ENCODE measurements at regions not wholly inside any gene's neighbourhood (a gene's known extent, or its start where the extent isn't known, plus 50 kb on each side); places are given as distances from the start of the nearest gene placed in this dataset.

DNA sequence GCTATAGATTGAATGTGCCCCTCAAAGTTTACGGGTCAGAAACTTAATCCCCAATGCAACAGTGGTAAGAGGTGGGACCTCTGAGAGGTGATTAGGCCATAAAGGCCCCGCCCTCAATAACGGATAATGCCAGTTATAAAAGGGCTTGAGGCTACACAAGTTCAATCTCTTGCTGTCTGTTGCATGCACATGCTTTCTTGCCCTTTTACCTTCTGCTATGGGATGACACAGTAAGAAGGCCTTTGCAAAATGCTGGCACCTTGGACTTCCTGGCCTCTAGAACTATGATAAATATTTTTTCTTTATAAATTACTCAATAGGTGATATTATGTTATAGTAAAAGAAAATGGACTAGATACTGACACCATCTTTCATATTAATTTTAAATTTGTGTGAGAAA lies 806.1 kb downstream of the TENT5A start (continued):
- TF ChIP-seq, protein P1, sequence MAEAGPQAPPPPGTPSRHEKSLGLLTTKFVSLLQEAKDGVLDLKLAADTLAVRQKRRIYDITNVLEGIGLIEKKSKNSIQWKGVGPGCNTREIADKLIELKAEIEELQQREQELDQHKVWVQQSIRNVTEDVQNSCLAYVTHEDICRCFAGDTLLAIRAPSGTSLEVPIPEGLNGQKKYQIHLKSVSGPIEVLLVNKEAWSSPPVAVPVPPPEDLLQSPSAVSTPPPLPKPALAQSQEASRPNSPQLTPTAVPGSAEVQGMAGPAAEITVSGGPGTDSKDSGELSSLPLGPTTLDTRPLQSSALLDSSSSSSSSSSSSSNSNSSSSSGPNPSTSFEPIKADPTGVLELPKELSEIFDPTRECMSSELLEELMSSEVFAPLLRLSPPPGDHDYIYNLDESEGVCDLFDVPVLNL (CRISPR knock-in tag; IDR thresholded peaks at IDR 0.05; ENCODE audit: borderline replicate concordance, low read depth) = no peak
- TF ChIP-seq OVOL2 (CRISPR knock-in tag; IDR thresholded peaks at IDR 0.05; ENCODE audit: borderline replicate concordance) (no peak), PRRX2 (CRISPR knock-in tag; IDR thresholded peaks at IDR 0.05) (no peak), CREB1 (CRISPR knock-in tag; IDR thresholded peaks at IDR 0.05) (no peak), RELA (CRISPR knock-in tag; IDR thresholded peaks at IDR 0.05; ENCODE audit: borderline replicate concordance) (no peak), ZNF416 (CRISPR knock-in tag; IDR thresholded peaks at IDR 0.05) (no peak)
- TF ChIP-seq, protein P2, sequence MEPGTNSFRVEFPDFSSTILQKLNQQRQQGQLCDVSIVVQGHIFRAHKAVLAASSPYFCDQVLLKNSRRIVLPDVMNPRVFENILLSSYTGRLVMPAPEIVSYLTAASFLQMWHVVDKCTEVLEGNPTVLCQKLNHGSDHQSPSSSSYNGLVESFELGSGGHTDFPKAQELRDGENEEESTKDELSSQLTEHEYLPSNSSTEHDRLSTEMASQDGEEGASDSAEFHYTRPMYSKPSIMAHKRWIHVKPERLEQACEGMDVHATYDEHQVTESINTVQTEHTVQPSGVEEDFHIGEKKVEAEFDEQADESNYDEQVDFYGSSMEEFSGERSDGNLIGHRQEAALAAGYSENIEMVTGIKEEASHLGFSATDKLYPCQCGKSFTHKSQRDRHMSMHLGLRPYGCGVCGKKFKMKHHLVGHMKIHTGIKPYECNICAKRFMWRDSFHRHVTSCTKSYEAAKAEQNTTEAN (CRISPR knock-in tag; IDR thresholded peaks at IDR 0.05) = no peak
- TF ChIP-seq, protein P3, sequence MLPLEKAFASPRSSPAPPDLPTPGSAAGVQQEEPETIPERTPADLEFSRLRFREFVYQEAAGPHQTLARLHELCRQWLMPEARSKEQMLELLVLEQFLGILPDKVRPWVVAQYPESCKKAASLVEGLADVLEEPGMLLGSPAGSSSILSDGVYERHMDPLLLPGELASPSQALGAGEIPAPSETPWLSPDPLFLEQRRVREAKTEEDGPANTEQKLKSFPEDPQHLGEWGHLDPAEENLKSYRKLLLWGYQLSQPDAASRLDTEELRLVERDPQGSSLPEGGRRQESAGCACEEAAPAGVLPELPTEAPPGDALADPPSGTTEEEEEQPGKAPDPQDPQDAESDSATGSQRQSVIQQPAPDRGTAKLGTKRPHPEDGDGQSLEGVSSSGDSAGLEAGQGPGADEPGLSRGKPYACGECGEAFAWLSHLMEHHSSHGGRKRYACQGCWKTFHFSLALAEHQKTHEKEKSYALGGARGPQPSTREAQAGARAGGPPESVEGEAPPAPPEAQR (CRISPR knock-in tag; IDR thresholded peaks at IDR 0.05) = no peak

DNA sequence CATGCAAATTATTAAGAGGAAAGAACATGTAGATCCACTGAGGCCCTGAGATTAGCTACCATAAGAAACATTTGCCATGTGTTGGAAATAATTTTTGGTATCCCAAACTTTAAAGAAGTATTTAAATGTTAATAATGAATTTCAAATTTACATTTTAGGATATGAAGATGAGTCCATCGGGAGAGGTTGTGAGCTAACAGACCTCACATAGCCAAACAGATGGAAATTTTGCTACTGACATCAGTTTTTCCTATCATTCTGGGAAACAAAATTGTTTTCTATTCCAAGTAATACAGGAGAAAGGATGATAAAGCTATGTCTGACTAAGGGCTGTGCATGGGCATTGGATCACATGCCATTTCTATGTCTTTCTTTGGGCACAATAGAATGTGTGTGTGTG lies 809.6 kb downstream of the TENT5A start:
- CTCF ChIA-PET = no interaction called here
- Mint-ChIP-seq H3K9me3 (peaks cover 6% of the 10 kb centered on the region), H3K36me3 (peaks cover 4% of the 10 kb centered on the region; the same call in 1 of the 2 replicates), H3K27ac (no peak overlapping the region), H3K4me1 (no peaks in the 10 kb centered on the region), H3K4me3 (no peak overlapping the region), H3K27me3 (ENCODE audit: low read depth) (no peaks in the 10 kb centered on the region)
- TF ChIP-seq IRF2 (CRISPR knock-in tag; IDR thresholded peaks at IDR 0.05; ENCODE audit: borderline replicate concordance, low read depth) (no peak), ATF1 (CRISPR knock-in tag; IDR thresholded peaks at IDR 0.05) (no peak), NR1H2 (CRISPR knock-in tag; IDR thresholded peaks at IDR 0.05) (no peak), FOXK1 (CRISPR knock-in tag; IDR thresholded peaks at IDR 0.05) (no peak), CREB1 (CRISPR knock-in tag; IDR thresholded peaks at IDR 0.05) (no peak), RELA (CRISPR knock-in tag; IDR thresholded peaks at IDR 0.05; ENCODE audit: borderline replicate concordance) (no peak)
- TF ChIP-seq, protein P4, sequence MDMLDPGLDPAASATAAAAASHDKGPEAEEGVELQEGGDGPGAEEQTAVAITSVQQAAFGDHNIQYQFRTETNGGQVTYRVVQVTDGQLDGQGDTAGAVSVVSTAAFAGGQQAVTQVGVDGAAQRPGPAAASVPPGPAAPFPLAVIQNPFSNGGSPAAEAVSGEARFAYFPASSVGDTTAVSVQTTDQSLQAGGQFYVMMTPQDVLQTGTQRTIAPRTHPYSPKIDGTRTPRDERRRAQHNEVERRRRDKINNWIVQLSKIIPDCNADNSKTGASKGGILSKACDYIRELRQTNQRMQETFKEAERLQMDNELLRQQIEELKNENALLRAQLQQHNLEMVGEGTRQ (CRISPR knock-in tag; IDR thresholded peaks at IDR 0.05) = no peak
- TF ChIP-seq, protein P5, sequence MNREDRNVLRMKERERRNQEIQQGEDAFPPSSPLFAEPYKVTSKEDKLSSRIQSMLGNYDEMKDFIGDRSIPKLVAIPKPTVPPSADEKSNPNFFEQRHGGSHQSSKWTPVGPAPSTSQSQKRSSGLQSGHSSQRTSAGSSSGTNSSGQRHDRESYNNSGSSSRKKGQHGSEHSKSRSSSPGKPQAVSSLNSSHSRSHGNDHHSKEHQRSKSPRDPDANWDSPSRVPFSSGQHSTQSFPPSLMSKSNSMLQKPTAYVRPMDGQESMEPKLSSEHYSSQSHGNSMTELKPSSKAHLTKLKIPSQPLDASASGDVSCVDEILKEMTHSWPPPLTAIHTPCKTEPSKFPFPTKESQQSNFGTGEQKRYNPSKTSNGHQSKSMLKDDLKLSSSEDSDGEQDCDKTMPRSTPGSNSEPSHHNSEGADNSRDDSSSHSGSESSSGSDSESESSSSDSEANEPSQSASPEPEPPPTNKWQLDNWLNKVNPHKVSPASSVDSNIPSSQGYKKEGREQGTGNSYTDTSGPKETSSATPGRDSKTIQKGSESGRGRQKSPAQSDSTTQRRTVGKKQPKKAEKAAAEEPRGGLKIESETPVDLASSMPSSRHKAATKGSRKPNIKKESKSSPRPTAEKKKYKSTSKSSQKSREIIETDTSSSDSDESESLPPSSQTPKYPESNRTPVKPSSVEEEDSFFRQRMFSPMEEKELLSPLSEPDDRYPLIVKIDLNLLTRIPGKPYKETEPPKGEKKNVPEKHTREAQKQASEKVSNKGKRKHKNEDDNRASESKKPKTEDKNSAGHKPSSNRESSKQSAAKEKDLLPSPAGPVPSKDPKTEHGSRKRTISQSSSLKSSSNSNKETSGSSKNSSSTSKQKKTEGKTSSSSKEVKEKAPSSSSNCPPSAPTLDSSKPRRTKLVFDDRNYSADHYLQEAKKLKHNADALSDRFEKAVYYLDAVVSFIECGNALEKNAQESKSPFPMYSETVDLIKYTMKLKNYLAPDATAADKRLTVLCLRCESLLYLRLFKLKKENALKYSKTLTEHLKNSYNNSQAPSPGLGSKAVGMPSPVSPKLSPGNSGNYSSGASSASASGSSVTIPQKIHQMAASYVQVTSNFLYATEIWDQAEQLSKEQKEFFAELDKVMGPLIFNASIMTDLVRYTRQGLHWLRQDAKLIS (CRISPR knock-in tag; IDR thresholded peaks at IDR 0.05; ENCODE audit: borderline replicate concordance) = no peak
- TF ChIP-seq, protein P6, sequence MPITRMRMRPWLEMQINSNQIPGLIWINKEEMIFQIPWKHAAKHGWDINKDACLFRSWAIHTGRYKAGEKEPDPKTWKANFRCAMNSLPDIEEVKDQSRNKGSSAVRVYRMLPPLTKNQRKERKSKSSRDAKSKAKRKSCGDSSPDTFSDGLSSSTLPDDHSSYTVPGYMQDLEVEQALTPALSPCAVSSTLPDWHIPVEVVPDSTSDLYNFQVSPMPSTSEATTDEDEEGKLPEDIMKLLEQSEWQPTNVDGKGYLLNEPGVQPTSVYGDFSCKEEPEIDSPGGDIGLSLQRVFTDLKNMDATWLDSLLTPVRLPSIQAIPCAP (CRISPR knock-in tag; IDR thresholded peaks at IDR 0.05) = no peak
- ATAC-seq (no peak), DNase-seq (ENCODE audit: low spot score) (no peak)
- POLR2A ChIA-PET = no interaction called here

Measured in WTC11 (cell line).